Fibroblast of pulmonary artery (primary cell): ENCODE measurements at regions not wholly inside any gene's neighbourhood (a gene's known extent, or its start where the extent isn't known, plus 50 kb on each side); places are given as distances from the start of the nearest gene placed in this dataset.

ENCODE experiments used
- DNase-seq: peaks from one replicate; pipeline ENCODE4 v3.0.0-alpha.2; 2010; ENCODE audit warnings: low read depth
- H3K4me3 ChIP-seq: replicated peaks from 2 replicates; pipeline ENCODE4 v1.5.1; 2011; ENCODE audit warnings: low read depth, mild to moderate bottlenecking, control low read depth, low read length, moderate library complexity
- TF ChIP-seq, protein P1 (sequence below): IDR thresholded peaks from 2 replicates; pipeline ENCODE4 v1.5.1; 2011; ENCODE audit warnings: mild to moderate bottlenecking, control low read depth, low read length, inconsistent platforms; ENCODE audit errors: missing control alignments

GRCh38 chr9:38342532-38342931 is 50.0 kb upstream of the ALDH1B1 start:
- TF ChIP-seq, protein P1, sequence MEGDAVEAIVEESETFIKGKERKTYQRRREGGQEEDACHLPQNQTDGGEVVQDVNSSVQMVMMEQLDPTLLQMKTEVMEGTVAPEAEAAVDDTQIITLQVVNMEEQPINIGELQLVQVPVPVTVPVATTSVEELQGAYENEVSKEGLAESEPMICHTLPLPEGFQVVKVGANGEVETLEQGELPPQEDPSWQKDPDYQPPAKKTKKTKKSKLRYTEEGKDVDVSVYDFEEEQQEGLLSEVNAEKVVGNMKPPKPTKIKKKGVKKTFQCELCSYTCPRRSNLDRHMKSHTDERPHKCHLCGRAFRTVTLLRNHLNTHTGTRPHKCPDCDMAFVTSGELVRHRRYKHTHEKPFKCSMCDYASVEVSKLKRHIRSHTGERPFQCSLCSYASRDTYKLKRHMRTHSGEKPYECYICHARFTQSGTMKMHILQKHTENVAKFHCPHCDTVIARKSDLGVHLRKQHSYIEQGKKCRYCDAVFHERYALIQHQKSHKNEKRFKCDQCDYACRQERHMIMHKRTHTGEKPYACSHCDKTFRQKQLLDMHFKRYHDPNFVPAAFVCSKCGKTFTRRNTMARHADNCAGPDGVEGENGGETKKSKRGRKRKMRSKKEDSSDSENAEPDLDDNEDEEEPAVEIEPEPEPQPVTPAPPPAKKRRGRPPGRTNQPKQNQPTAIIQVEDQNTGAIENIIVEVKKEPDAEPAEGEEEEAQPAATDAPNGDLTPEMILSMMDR, result no peak
- H3K4me3 ChIP-seq, result no peak overlapping the region
- no peak for DNase-seq

- TF ChIP-seq, protein P1, result no peak
- DNase-seq, result no peak
- no peak overlapping the region for H3K4me3 ChIP-seq
These were observed 50.4 kb upstream of the ALDH1B1 start for GRCh38 chr9:38342096-38342495.

DNA sequence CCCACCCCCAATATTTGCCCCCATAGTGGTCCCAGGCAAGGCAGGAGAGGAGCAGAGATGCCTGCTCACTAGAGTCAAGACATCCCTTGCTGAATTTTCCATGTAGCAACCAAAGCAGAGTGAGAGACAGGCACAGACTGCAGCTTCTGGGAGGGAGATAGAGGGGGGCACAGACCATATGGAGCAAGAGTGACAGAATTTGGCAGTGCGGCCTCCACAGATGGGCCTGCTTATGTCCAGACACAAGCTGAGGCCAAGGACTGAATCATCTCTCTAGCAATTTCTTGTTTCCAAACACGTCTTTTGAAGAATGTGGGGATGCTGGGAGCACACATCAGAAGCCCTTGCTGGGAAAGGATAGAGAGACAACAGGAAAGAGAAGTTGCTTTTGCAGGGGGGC is 53.0 kb upstream of the ALDH1B1 start:
- DNase-seq, result peak; percentile 44
- H3K4me3 ChIP-seq, result no peak overlapping the region
- TF ChIP-seq, protein P1, result no peak

- TF ChIP-seq, protein P1, result no peak
- DNase-seq, result peak; percentile 39
- no peak overlapping the region for H3K4me3 ChIP-seq
These were observed 53.4 kb upstream of the ALDH1B1 start for GRCh38 chr9:38339087-38339486.

- no peak for DNase-seq
These were observed 54.0 kb upstream of the ALDH1B1 start for GRCh38 chr9:38338342-38339018.

DNA sequence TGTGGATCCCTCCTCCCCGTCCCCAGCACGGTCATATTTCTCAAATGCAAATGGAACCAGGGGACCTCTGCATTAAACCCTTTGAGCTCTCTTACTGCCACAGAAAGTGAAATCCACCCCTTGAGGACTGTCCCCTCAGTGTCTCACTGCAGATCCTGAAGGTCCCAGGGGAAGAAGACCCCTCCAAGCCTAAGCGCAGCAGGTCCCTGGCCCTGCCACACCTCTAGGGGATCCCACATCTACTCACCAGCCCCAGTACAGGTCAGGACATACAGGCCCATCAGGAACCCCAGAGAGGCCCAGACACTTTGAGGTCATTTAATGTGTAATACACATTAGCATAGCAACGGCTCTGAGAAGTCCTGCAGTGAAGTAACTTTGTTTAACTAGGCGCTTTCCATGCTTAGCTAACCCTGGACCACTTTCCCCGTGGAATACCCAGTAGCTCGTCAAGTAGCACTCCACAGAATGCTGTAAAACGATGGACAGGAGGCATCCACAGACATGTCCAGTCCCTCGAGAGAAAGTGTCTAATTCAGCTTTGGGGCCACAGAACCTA is 54.7 kb upstream of the ALDH1B1 start:
- TF ChIP-seq, protein P1, result no peak
- DNase-seq, result no peak
- no peak overlapping the region for H3K4me3 ChIP-seq

More at GRCh38 chr9:38338342-38339018, 54.0 kb upstream of the ALDH1B1 start:
- TF ChIP-seq, protein P1, result no peak
- no peak overlapping the region for H3K4me3 ChIP-seq

DNA sequence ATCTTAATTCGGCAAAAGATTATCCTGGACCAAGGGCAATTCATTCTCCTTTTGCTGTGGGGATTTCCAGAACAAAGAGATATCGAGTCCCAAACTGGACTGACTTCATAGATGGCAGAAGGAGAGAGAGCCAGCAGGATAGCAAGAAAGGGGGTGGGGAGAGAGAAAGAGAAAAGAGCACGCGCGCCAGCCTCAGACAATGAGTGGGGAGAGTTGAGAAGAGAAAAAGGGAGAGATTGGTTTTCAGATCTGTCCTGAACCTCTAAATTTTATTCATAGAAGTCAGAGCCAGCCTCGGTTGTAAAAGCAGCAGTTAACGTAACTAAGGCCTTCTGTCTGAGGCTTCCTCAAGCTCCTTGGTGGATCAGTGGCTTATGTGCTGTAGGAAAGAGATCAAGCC is 55.3 kb upstream of the ALDH1B1 start:
- H3K4me3 ChIP-seq, result no peak overlapping the region
- TF ChIP-seq, protein P1, result no peak
- peak; percentile 12 for DNase-seq
